Stomach (tissue), 4 donors: ENCODE measurements at regions not wholly inside any gene's neighbourhood (a gene's known extent, or its start where the extent isn't known, plus 50 kb on each side); places are given as distances from the start of the nearest gene placed in this dataset.

ENCODE experiments used
- CTCF ChIP-seq, 7 experiments: fragments of 450-650 bp in 4 of 7; fragments of 200-600 bp in 3 of 7; sonication (generic) in 3 of 7; IDR thresholded peaks; one replicate each; pipeline ENCODE4 v1.5.1; 2016 to 2019; ENCODE audit warnings: antibody characterized with exemption in 7 of 7, control low read depth in 2 of 7, mild to moderate bottlenecking in 1 of 7
- EP300 ChIP-seq: sonication (generic); formaldehyde crosslinking; IDR thresholded peaks from one replicate; pipeline ENCODE4 v1.6.1; 2017; ENCODE audit warnings: antibody characterized with exemption
- POLR2A ChIP-seq, 4 donors: fragments of 450-650 bp; IDR thresholded peaks; one replicate each; pipeline ENCODE4 v1.6.1; 2016; ENCODE audit warnings: antibody characterized with exemption in 4 of 4, control low read depth in 2 of 4, mild to moderate bottlenecking in 1 of 4, moderate library complexity in 1 of 4
- POLR2AphosphoS5 ChIP-seq, 3 donors: sonication (generic); formaldehyde crosslinking; IDR thresholded peaks; one replicate each; pipeline ENCODE4 v1.6.1; 2016; ENCODE audit warnings: antibody characterized with exemption in 3 of 3

GRCh38 chr3:78279091-78279490 is 1239.2 kb downstream of the ROBO2 start:
- TF ChIP-seq EP300 = no peak
- no peak for TF ChIP-seq CTCF (IDR thresholded peaks at IDR 0.05)
- TF ChIP-seq POLR2A (IDR thresholded peaks at IDR 0.05) = no peak
- TF ChIP-seq POLR2AphosphoS5 (IDR thresholded peaks at IDR 0.05) = no peak
